ENCODE measurements at regions not wholly inside any gene's neighbourhood (a gene's known extent, or its start where the extent isn't known, plus 50 kb on each side); places are given as distances from the start of the nearest gene placed in this dataset.

GRCh38 chr3:102827386-102827785 is 392.6 kb downstream of the ZPLD1 start:
- Histone ChIP-seq H3K23ac (ENCODE audit: insufficient read length, low read depth, low read length) (no peak overlapping the region), H3K9ac (ENCODE audit: extremely low read depth, insufficient read length, low read length) (no peak overlapping the region), H3K56ac (ENCODE audit: insufficient read length, low read depth, low read length) (no peak overlapping the region), H4K5ac (ENCODE audit: insufficient read length, low read depth, low read length) (no peak overlapping the region), H3K14ac (ENCODE audit: insufficient read depth, low read length) (no peak overlapping the region), H3T11ph (ENCODE audit: low read length) (no peak overlapping the region), H3K4ac (ENCODE audit: low read depth, low read length) (no peak overlapping the region), H3K23me2 (ENCODE audit: insufficient read length, low read depth, low read length, poor library complexity, severe bottlenecking) (no peaks in the 10 kb centered on the region), H2AFZ (ENCODE audit: low read length) (no peak overlapping the region), H4K91ac (ENCODE audit: insufficient read length, low read depth, low read length) (no peak overlapping the region), H2BK12ac (ENCODE audit: insufficient read length, low read depth, low read length) (no peak overlapping the region), H3K79me1 (ENCODE audit: insufficient read depth, low read depth, low read length, poor library complexity, severe bottlenecking) (no peaks in the 10 kb centered on the region), H3K27ac (ENCODE audit: insufficient read length, low read depth, low read length) (no peak overlapping the region), H2BK20ac (ENCODE audit: low read depth, low read length, poor library complexity, severe bottlenecking) (no peak overlapping the region), H4K8ac (replicated peaks; ENCODE audit: insufficient read length, low read depth, low read length) (no peak overlapping the region), H3K4me1 (ENCODE audit: insufficient read depth, low read length) (no peaks in the 10 kb centered on the region), H2BK5ac (ENCODE audit: insufficient read length, low read length) (no peak overlapping the region), H3K27me3 (ENCODE audit: insufficient read depth, low read length) (no peaks in the 10 kb centered on the region), H3K79me2 (ENCODE audit: insufficient read depth, low read length) (no peaks in the 10 kb centered on the region), H3K9me3 (ENCODE audit: control insufficient read depth, low read depth, low read length) (no peaks in the 10 kb centered on the region), H3K18ac (ENCODE audit: insufficient read length, low read depth, low read length) (no peak overlapping the region), H4K20me1 (ENCODE audit: control insufficient read depth, insufficient read depth, insufficient read length) (no peaks in the 10 kb centered on the region), H2BK120ac (ENCODE audit: low read depth, low read length, poor library complexity, severe bottlenecking) (no peak overlapping the region), H3K4me2 (ENCODE audit: insufficient read depth, insufficient read length, low read length) (no peak overlapping the region), H2BK15ac (ENCODE audit: low read depth, low read length) (no peak overlapping the region), H2AK5ac (ENCODE audit: insufficient read length, low read length) (no peak overlapping the region)
- Mint-ChIP-seq H3K36me3 (ENCODE audit: insufficient read depth in 1 of 3, low read depth in 3 of 3) (peaks cover 0 to 3% (median 0%) of the 10 kb centered on the region in 3 experiments; a peak in 2 of 7 replicates), H3K27me3 (ENCODE audit: low read depth) (no peaks in the 10 kb centered on the region; the same call in 1 of the 2 replicates), H3K27ac (no peak overlapping the region; a peak in 1 of 7 replicates), H3K4me3 (no peak overlapping the region), H3K4me1 (peaks cover 0 to 4% of the 10 kb centered on the region in 2 experiments; a peak in 2 of 4 replicates), H3K9me3 (peaks cover 0 to 8% of the 10 kb centered on the region in 2 experiments; a peak in 3 of 5 replicates)
- no peak for DNase-seq
- TF ChIP-seq, protein P1, sequence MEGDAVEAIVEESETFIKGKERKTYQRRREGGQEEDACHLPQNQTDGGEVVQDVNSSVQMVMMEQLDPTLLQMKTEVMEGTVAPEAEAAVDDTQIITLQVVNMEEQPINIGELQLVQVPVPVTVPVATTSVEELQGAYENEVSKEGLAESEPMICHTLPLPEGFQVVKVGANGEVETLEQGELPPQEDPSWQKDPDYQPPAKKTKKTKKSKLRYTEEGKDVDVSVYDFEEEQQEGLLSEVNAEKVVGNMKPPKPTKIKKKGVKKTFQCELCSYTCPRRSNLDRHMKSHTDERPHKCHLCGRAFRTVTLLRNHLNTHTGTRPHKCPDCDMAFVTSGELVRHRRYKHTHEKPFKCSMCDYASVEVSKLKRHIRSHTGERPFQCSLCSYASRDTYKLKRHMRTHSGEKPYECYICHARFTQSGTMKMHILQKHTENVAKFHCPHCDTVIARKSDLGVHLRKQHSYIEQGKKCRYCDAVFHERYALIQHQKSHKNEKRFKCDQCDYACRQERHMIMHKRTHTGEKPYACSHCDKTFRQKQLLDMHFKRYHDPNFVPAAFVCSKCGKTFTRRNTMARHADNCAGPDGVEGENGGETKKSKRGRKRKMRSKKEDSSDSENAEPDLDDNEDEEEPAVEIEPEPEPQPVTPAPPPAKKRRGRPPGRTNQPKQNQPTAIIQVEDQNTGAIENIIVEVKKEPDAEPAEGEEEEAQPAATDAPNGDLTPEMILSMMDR (conservative IDR thresholded peaks at IDR 0.05): no peak
